Kidney (tissue), 13 donors: ENCODE measurements at regions not wholly inside any gene's neighbourhood (a gene's known extent, or its start where the extent isn't known, plus 50 kb on each side); places are given as distances from the start of the nearest gene placed in this dataset.
"Not testable (repeated sequence)": the region's sequence is repeated elsewhere in the genome, so short reads cannot be mapped to it uniquely, and the experiment has no call there.

Experiments
- DNase-seq, 5 donors: peaks; one replicate each; pipeline ENCODE4 v3.0.0-alpha.2; 2013 to 2020
- FAIRE-seq: peaks from 2 replicates; lab custom pipeline; 2012; peaks lifted over from hg19 to GRCh38; lab: Jason Lieb, UNC
- H3K27ac ChIP-seq, 2 donors: one replicate each; pipeline ENCODE4 v1.7.0; 2013; ENCODE audit warnings: low read depth in 2 of 2, low read length in 2 of 2, inconsistent platforms in 1 of 2
- H3K27me3 ChIP-seq: one replicate; pipeline ENCODE4 v1.7.1; 2013; ENCODE audit warnings: low read length, inconsistent platforms; ENCODE audit not compliant: control insufficient read depth, insufficient read depth
- H3K36me3 ChIP-seq, 3 donors: one replicate each; pipeline versions ENCODE4 v1.7.0 to v1.7.1; 2013; ENCODE audit warnings: low read length in 3 of 3, control low read depth in 1 of 3, inconsistent platforms in 1 of 3; ENCODE audit not compliant: insufficient read depth in 3 of 3, control insufficient read depth in 2 of 3
- H3K4me1 ChIP-seq, 3 donors: one replicate each; pipeline versions ENCODE4 v1.7.0 to v1.7.1; 2013; ENCODE audit warnings: low read length in 3 of 3, inconsistent platforms in 1 of 3, low read depth in 1 of 3; ENCODE audit not compliant: control insufficient read depth in 2 of 3, insufficient read depth in 2 of 3
- H3K4me3 ChIP-seq, 3 donors: one replicate each; pipeline versions ENCODE4 v1.7.0 to v1.8.1; 2013; ENCODE audit warnings: low read length in 3 of 3, control low read depth in 1 of 3, inconsistent platforms in 1 of 3
- H3K9ac ChIP-seq, 3 donors: one replicate each; pipeline versions ENCODE4 v1.7.0 to v1.7.1; 2013; ENCODE audit warnings: low read length in 3 of 3, control low read depth in 1 of 3, inconsistent platforms in 1 of 3
- H3K9me3 ChIP-seq, 3 donors: one replicate each; pipeline versions ENCODE4 v1.7.0 to v1.7.1; 2013; ENCODE audit warnings: low read length in 3 of 3, control low read depth in 1 of 3, inconsistent platforms in 1 of 3; ENCODE audit not compliant: control insufficient read depth in 2 of 3, insufficient read depth in 1 of 3
- CTCF ChIP-seq: IDR thresholded peaks from 3 replicates; pipeline ENCODE4 v1.5.1; 2012; ENCODE audit warnings: mild to moderate bottlenecking, moderate library complexity, borderline replicate concordance; ENCODE audit not compliant: insufficient read depth; ENCODE audit errors: extremely low read depth
- intact Hi-C: fragments of 100-400 bp; cut with DNase I; formaldehyde crosslinking; loops from one replicate; pipeline ENCODE4 v1.11.1; 2022
- donor health status: control.
- donor health status: control.
- donor health status: control.
- donor health status: control.
- donor health status: control.
- donor health status: DM: yes; HTN: yes; CAD: no.
- donor health status: Normal renal cell carcinoma (clear cell type).

GRCh38 chr11:110356762-110357671 lies 60.6 kb upstream of the RDX start:
- FAIRE-seq (no peak), DNase-seq (no peak)
- Histone ChIP-seq H3K9me3 (no peaks in the 10 kb centered on the region), H3K4me1 (peaks cover 0 to 3% (median 0%) of the 10 kb centered on the region in 3 donors), H3K27ac (peak overlapping the region in 1 of 2 donors; percentile 10), H3K36me3 (no peaks in the 10 kb centered on the region), H3K9ac (no peak overlapping the region), H3K4me3 (no peak overlapping the region), H3K27me3 (no peaks in the 10 kb centered on the region)
- TF ChIP-seq CTCF: no peak
- intact Hi-C loops: no loop called here

GRCh38 chr11:110358336-110358735 lies 61.9 kb upstream of the RDX start:
- no peak for DNase-seq
- Histone ChIP-seq H3K36me3 (no peaks in the 10 kb centered on the region), H3K27me3 (no peaks in the 10 kb centered on the region), H3K4me1 (peaks cover 0 to 9% (median 0%) of the 10 kb centered on the region in 3 donors), H3K4me3 (no peak overlapping the region), H3K27ac (no peak overlapping the region), H3K9ac (no peak overlapping the region), H3K9me3 (no peaks in the 10 kb centered on the region)
- TF ChIP-seq CTCF: no peak
- intact Hi-C loops: no loop called here
- FAIRE-seq: no peak

- FAIRE-seq, H3K4me3 ChIP-seq, H3K27ac ChIP-seq, intact Hi-C loops, H3K36me3 ChIP-seq, H3K9me3 ChIP-seq, H3K27me3 ChIP-seq, H3K9ac ChIP-seq, DNase-seq: not testable (repeated sequence)
- peaks cover 0 to 14% (median 0%) of the 10 kb centered on the region in 3 donors for H3K4me1 ChIP-seq
Observed at GRCh38 chr11:110360781-110361408, 64.5 kb upstream of the RDX start.

GRCh38 chr11:110362971-110363509 lies 66.6 kb upstream of the RDX start:
- Histone ChIP-seq H3K9ac (peak overlapping the region in 1 of 3 donors; percentile 10), H3K36me3 (no peaks in the 10 kb centered on the region), H3K27me3 (no peaks in the 10 kb centered on the region), H3K9me3 (no peaks in the 10 kb centered on the region), H3K4me1 (peaks cover 0 to 19% (median 0%) of the 10 kb centered on the region in 3 donors), H3K27ac (peak overlapping the region; percentile 18 to 45), H3K4me3 (peak overlapping the region in 2 of 3 donors; percentile 1 to 11)
- intact Hi-C loops: no loop called here
- FAIRE-seq (no peak), DNase-seq (peak in 4 of 5 donors; percentile 47 to 72 (median 56))
- no peak for TF ChIP-seq CTCF
